IMR-90 (cell line): ENCODE measurements at regions not wholly inside any gene's neighbourhood (a gene's known extent, or its start where the extent isn't known, plus 50 kb on each side); places are given as distances from the start of the nearest gene placed in this dataset.

Experiments
- ATAC-seq: fragments of 200-7000 bp; cut with Tn5 transposase; 2 replicates; pipeline ENCODE4 v1.9.1; 2020; ENCODE audit warnings: low read depth, mild to moderate bottlenecking, moderate library complexity
- BruUV-seq: library from RNA; stranded (reverse); fragments of 400-500 nt; replicated peaks from 2 replicates; lab custom pipeline; 2021; lab: Mats Ljungman, UMichigan
- CTCF ChIA-PET: fragments of 300-600 bp; formaldehyde crosslinking; extraction: SDS; loops from one replicate; lab custom pipeline; 2021; ENCODE audit warnings: antibody characterized with exemption; lab: Yijun Ruan, JAX
- POLR2A ChIA-PET: fragments of 300-600 bp; sonication (Branson Sonifier 250); formaldehyde crosslinking; loops from one replicate; lab custom pipeline; 2022; ENCODE audit warnings: antibody characterized with exemption; ENCODE audit not compliant: unreplicated experiment; lab: Charles Lee
- DNase-seq: peaks from one replicate; pipeline ENCODE4 v3.0.0; 2013
- H2AFZ ChIP-seq: replicated peaks from 2 replicates; pipeline ENCODE3; 2013; ENCODE audit warnings: low read length, mild to moderate bottlenecking; ENCODE audit not compliant: poor library complexity
- H2AK5ac ChIP-seq: 2 replicates; pipeline ENCODE4 v1.6.1; 2013; ENCODE audit warnings: low read depth, low read length, inconsistent platforms
- H2AK9ac ChIP-seq: replicated peaks from 2 replicates; pipeline ENCODE3; 2013; ENCODE audit warnings: mild to moderate bottlenecking, low read depth, low read length, moderate library complexity; ENCODE audit not compliant: poor library complexity
- H2BK120ac ChIP-seq: 2 replicates; pipeline ENCODE4 v1.6.1; 2013; ENCODE audit warnings: low read depth, low read length, inconsistent platforms
- H2BK15ac ChIP-seq: 3 replicates; pipeline ENCODE4 v1.6.1; 2013; ENCODE audit warnings: low read depth, low read length, inconsistent platforms
- H2BK20ac ChIP-seq: 2 replicates; pipeline ENCODE4 v1.6.1; 2013; ENCODE audit warnings: low read depth, mild to moderate bottlenecking, inconsistent platforms, low read length, moderate library complexity
- H2BK5ac ChIP-seq: 2 replicates; pipeline ENCODE4 v1.6.1; 2013; ENCODE audit warnings: mild to moderate bottlenecking, low read depth, low read length, inconsistent platforms; ENCODE audit not compliant: poor library complexity, severe bottlenecking
- H3K14ac ChIP-seq: replicated peaks from 2 replicates; pipeline ENCODE4 v1.6.1; 2013; ENCODE audit warnings: low read depth, low read length, inconsistent platforms
- H3K18ac ChIP-seq: 2 replicates; pipeline ENCODE4 v1.6.1; 2013; ENCODE audit warnings: low read depth, low read length, control low read depth
- H3K23ac ChIP-seq: 2 replicates; pipeline ENCODE4 v1.6.1; 2013; ENCODE audit warnings: low read depth, low read length, inconsistent platforms
- H3K27ac ChIP-seq: 2 replicates; pipeline ENCODE4 v1.5.1; 2013; ENCODE audit warnings: mild to moderate bottlenecking, control low read depth, low read length; ENCODE audit not compliant: insufficient read depth
- H3K27me3 ChIP-seq: 2 replicates; pipeline ENCODE4 v1.6.1; 2013; ENCODE audit warnings: low read length; ENCODE audit not compliant: control insufficient read depth, insufficient read depth
- H3K36me3 ChIP-seq: 2 replicates; pipeline ENCODE4 v1.6.1; 2013; ENCODE audit warnings: low read length, mixed read lengths; ENCODE audit not compliant: control insufficient read depth, insufficient read depth
- H3K4ac ChIP-seq: 2 replicates; pipeline ENCODE4 v1.6.1; 2013; ENCODE audit warnings: low read depth, low read length, inconsistent platforms
- H3K4me1 ChIP-seq: 2 replicates; pipeline ENCODE4 v1.6.1; 2013; ENCODE audit warnings: low read length, mixed read lengths; ENCODE audit not compliant: control insufficient read depth, insufficient read depth
- H3K4me2 ChIP-seq: 2 replicates; pipeline ENCODE4 v1.6.1; 2013; ENCODE audit warnings: low read depth, mild to moderate bottlenecking, control low read depth, low read length, moderate library complexity
- H3K4me3 ChIP-seq: 2 replicates; pipeline ENCODE4 v1.5.1; 2013; ENCODE audit warnings: low read depth, mild to moderate bottlenecking, control low read depth, low read length, moderate library complexity; ENCODE audit not compliant: insufficient read depth
- H3K56ac ChIP-seq: 2 replicates; pipeline ENCODE4 v1.6.1; 2013; ENCODE audit warnings: low read length, inconsistent platforms; ENCODE audit not compliant: insufficient read depth; ENCODE audit errors: extremely low read depth
- H3K79me1 ChIP-seq, 2 experiments: 2 replicates each; pipeline ENCODE4 v1.6.1; 2013; ENCODE audit warnings: low read length in 2 of 2, inconsistent platforms in 1 of 2, low read depth in 1 of 2
- H3K9ac ChIP-seq: 2 replicates; pipeline ENCODE4 v1.6.1; 2013; ENCODE audit warnings: low read depth, low read length, control low read depth
- H3K9me1 ChIP-seq: 2 replicates; pipeline ENCODE4 v1.6.1; 2013; ENCODE audit warnings: low read length, inconsistent platforms; ENCODE audit not compliant: insufficient read depth
- H3K9me3 ChIP-seq: 2 replicates; pipeline ENCODE4 v1.6.1; 2013; ENCODE audit warnings: low read length; ENCODE audit not compliant: control insufficient read depth, insufficient read depth
- H4K20me1 ChIP-seq: 2 replicates; pipeline ENCODE4 v1.6.1; 2013; ENCODE audit warnings: low read length, inconsistent platforms; ENCODE audit not compliant: insufficient read depth
- H4K5ac ChIP-seq: 2 replicates; pipeline ENCODE4 v1.6.1; 2013; ENCODE audit warnings: mild to moderate bottlenecking, low read depth, low read length, control low read depth
- H4K8ac ChIP-seq, 2 experiments: 2 replicates each; pipeline ENCODE4 v1.6.1; 2013; ENCODE audit warnings: low read depth in 2 of 2, low read length in 2 of 2, control low read depth in 1 of 2, inconsistent platforms in 1 of 2
- H4K91ac ChIP-seq: 2 replicates; pipeline ENCODE4 v1.6.1; 2013; ENCODE audit warnings: low read depth, low read length, inconsistent platforms; ENCODE audit not compliant: insufficient read depth
- BHLHE40 ChIP-seq: fragments of 150-350 bp; IDR thresholded peaks from 2 replicates; pipeline ENCODE4 v1.6.1; 2016; ENCODE audit warnings: mild to moderate bottlenecking, low read depth, low read length
- CHD1 ChIP-seq: IDR thresholded peaks from 2 replicates; pipeline ENCODE4 v1.6.1; 2012; ENCODE audit warnings: low read depth, low read length, improper control_type of control experiment
- FOS ChIP-seq: fragments of 150-350 bp; IDR thresholded peaks from 2 replicates; pipeline ENCODE4 v1.6.1; 2016; ENCODE audit warnings: low read depth, low read length
- MAFK ChIP-seq: IDR thresholded peaks from 2 replicates; pipeline ENCODE4 v1.6.1; 2012; ENCODE audit warnings: low read depth, low read length, improper control_type of control experiment
- MAZ ChIP-seq: IDR thresholded peaks from 2 replicates; pipeline ENCODE4 v1.6.1; 2012; ENCODE audit warnings: low read depth, mild to moderate bottlenecking, low read length, improper control_type of control experiment, moderate library complexity, borderline replicate concordance
- RAD21 ChIP-seq: IDR thresholded peaks from 2 replicates; pipeline ENCODE4 v1.6.1; 2012; ENCODE audit warnings: low read length, improper control_type of control experiment
- RCOR1 ChIP-seq: IDR thresholded peaks from 2 replicates; pipeline ENCODE4 v1.6.1; 2012; ENCODE audit warnings: mild to moderate bottlenecking, low read length, improper control_type of control experiment; ENCODE audit not compliant: insufficient replicate concordance
- WGBS, 2 experiments: methylation state at CpG; one replicate each; pipeline versions ENCODE4 v1.1.5 to v1.1.7; 2013; ENCODE audit warnings: missing lambda C conversion rate in 2 of 2; ENCODE audit not compliant: insufficient read length in 1 of 2; ENCODE audit errors: extremely low coverage in 2 of 2; 5-methylcytosine and 5-hydroxymethylcytosine counted together
- dilution Hi-C: fragments of 300-500 bp; cut with HindIII; formaldehyde crosslinking; loops from one replicate; pipeline ENCODE4 v1.14.3; 2018; ENCODE audit warnings: low sequenced_read_pairs; ENCODE audit not compliant: unreplicated experiment
- in situ Hi-C: fragments of 300-500 bp; cut with MboI; formaldehyde crosslinking; loops from 3 replicates; pipeline ENCODE4 v1.14.3; 2019; ENCODE audit warnings: low sequenced_read_pairs, inconsistent platforms, mixed read lengths
- intact Hi-C: fragments of 100-400 bp; cut with micrococcal nuclease; formaldehyde crosslinking; loops from 2 replicates; pipeline ENCODE4 v1.10.0; 2022

- ChIA-PET CTCF (interaction anchor here (1.0 kb wide), 1 partner anchor 19 kb away, joined by 3 read pairs; no protein-coding TSS in a partner anchor), POLR2A (no interaction called here)
- H3K4me3 ChIP-seq, result no peak overlapping the region
- H3K9ac ChIP-seq, result no peak overlapping the region
- in situ Hi-C loops (no loop called here), intact Hi-C loops (no loop called here), dilution Hi-C loops (no loop called here)
- no peak overlapping the region for H2AK5ac ChIP-seq
- no peaks in the 10 kb centered on the region for H3K4me1 ChIP-seq
- no peak for TF ChIP-seq MAFK
- no peak for TF ChIP-seq RAD21
- TF ChIP-seq RCOR1, result no peak
- no peak for TF ChIP-seq FOS
- TF ChIP-seq BHLHE40, result no peak
- no peak for TF ChIP-seq CHD1
- TF ChIP-seq MAZ, result no peak
- no peaks in the 10 kb centered on the region for H3K79me1 ChIP-seq
- DNase-seq, result no peak
- H2BK120ac ChIP-seq, result no peak overlapping the region
- no CpG with 5 or more reads among the region's 4 CpGs for WGBS, 2 experiments
- H3K27me3 ChIP-seq, result no peaks in the 10 kb centered on the region
- H4K91ac ChIP-seq, result no peak overlapping the region
- H3K4ac ChIP-seq, result no peak overlapping the region
- no peak overlapping the region for H4K8ac ChIP-seq
- BruUV-seq, result no TSS peak
- no peak overlapping the region for H2BK20ac ChIP-seq
- H3K9me1 ChIP-seq, result no peaks in the 10 kb centered on the region
- H3K56ac ChIP-seq, result no peak overlapping the region
- no peak overlapping the region for H2BK5ac ChIP-seq
- no peak overlapping the region for H2AFZ ChIP-seq
- H4K5ac ChIP-seq, result no peak overlapping the region
- no peak overlapping the region for H3K27ac ChIP-seq
- no peak overlapping the region for H3K4me2 ChIP-seq
- H2BK15ac ChIP-seq, result no peak overlapping the region
- no peaks in the 10 kb centered on the region for H3K36me3 ChIP-seq
- no peaks in the 10 kb centered on the region for H4K20me1 ChIP-seq
- ATAC-seq, result no peak
- H2AK9ac ChIP-seq, result no peak overlapping the region
- no peak overlapping the region for H3K18ac ChIP-seq
- H3K14ac ChIP-seq, result no peak overlapping the region
- no peak overlapping the region for H3K23ac ChIP-seq
- no peaks in the 10 kb centered on the region for H3K9me3 ChIP-seq
Observed at GRCh38 chr2:195594919-195595694, 61.9 kb upstream of the SLC39A10 start.
